ENCODE measurements at regions not wholly inside any gene's neighbourhood (a gene's known extent, or its start where the extent isn't known, plus 50 kb on each side); places are given as distances from the start of the nearest gene placed in this dataset.
A peak's percentile ranks its signal among the peaks of the same experiment; 100 is the strongest.
"Not testable (repeated sequence)": the region's sequence is repeated elsewhere in the genome, so short reads cannot be mapped to it uniquely, and the experiment has no call there.

DNA sequence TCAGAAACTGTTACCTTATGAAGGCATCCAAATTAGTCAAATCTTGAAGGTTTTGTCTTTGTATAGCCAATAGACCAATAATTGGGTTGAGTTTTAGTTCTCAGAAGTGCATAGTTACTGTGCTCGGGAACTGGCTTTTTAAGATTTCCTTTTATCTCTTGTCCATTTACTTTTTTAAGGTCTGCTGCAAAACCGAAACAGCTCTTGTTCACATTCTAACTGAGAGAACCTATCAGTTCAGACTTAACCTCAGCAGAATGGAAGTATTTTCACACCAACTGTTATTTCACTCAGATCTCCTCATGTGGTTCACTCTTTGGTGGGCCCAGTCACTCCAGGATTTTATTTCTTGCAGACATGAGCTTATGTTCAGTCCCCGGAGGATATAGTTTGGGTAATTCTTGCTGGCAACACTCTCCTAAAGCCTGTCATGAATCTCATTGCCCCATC, 55.5 kb downstream of the TPBG start:
- DNase-seq = no peak

DNA sequence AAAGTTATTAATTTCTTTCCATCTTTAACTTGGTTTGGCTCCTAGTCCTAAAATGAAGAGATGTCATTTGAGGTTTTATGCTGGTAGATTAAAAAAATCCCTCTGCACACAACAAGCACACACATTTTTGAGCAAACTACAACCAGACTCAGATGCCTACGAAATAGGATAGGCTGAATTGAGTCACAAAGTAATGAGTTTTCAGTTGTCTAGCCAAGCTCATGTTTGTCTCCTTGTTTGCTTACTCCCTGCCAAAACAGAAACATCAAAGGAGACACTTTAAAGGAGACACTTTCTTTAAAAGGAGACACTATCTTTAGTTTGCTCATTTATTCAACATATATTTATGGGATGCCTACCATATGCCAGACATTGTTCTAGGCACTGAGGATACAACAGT, 56.2 kb downstream of the TPBG start:
- no peak for DNase-seq

DNA sequence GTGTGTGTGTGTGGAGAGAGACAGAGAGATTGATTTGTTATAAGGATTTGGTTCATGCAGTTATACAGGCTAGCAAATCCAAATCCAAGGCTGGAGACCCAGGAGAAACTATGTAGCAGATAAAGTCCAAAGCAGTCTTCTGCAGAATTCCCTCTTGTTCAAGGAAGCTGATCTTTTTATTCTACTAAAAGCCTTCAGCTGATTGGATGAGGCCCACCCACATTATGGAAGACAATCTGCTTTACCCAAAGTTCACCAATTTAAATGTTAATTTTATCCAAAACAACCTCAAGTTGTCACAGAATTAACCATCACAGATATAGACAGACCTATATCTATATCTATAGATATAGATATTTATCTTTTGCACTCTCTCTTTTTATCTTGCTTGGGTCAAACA, 67.0 kb downstream of the TPBG start:
- no peak for DNase-seq

DNA sequence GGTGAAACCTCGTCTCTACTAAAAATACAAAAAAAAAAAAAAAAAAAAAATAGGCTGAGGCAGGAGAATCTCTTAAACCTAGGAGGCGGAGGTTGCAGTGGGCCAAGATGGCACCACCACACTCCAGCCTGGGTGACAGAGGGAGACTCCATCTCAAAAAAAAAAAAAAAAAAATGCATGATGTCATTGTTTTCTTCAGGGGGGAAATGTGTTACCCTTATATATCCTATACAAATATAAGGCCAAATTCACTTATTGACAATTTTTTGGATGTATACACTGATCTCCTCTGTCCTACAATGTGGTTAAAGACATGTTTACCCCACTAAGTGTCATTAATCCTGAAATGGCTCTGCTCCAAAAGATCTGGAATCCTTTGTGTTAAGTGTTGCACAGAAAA, 73.1 kb downstream of the TPBG start:
- DNase-seq = no peak

DNA sequence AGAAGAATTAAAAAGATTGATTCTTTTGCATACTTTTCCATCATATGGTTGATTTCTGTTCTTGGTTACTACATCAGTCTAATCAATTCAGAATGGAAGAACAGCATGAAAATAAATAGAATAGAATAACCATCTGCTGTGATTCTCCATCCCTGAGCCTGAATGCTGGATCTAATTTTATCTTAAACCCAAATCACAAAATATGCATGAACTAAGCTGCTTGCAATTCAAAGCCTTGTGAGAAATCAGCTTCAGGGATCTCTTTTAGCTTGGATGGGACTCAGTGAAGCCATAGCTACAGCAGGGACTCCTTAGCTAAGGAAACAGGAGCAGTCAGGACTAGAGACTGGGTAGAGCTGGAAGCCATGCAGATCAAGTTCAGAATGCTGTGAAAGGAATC, 74.1 kb downstream of the TPBG start:
- no peak for DNase-seq

DNA sequence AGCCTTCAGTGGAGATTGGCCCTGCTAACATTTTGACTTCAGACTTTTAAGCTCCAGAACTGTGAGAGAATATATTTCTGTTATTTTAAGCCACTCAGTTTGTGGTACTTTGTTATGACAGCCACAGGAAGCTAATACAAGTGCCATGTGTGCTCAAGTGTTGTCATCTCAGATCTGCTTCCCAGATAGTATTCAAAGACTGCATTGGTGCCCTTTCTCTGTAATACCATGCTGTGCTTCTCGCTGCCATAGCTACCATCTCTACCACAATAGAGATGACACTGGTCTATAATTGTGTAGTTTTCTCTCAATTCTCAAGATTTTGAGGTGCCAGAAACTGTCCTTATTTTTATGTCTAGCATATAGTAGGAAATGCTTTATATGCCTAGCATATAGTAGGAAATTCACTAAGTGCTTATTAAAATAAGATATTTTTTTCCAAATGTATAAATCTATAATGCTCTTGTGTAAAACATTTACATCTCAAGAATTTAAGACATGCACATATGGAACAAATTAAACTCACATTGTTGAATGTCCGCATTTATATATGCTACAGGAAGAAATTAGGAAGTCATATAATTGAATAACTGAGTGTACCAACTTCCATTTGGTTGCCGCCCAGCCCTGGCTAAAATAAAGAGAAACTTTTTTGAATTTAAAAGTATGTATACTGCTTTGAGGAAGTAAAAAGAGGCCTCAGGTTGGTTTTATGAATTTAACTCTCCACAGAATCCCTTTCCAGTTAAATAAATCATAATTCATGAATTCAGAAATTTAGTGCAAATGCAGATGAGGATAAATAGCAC, 77.6 kb downstream of the TPBG start:
- DNase-seq = peak in 1 of 5 experiments; percentile 33

DNA sequence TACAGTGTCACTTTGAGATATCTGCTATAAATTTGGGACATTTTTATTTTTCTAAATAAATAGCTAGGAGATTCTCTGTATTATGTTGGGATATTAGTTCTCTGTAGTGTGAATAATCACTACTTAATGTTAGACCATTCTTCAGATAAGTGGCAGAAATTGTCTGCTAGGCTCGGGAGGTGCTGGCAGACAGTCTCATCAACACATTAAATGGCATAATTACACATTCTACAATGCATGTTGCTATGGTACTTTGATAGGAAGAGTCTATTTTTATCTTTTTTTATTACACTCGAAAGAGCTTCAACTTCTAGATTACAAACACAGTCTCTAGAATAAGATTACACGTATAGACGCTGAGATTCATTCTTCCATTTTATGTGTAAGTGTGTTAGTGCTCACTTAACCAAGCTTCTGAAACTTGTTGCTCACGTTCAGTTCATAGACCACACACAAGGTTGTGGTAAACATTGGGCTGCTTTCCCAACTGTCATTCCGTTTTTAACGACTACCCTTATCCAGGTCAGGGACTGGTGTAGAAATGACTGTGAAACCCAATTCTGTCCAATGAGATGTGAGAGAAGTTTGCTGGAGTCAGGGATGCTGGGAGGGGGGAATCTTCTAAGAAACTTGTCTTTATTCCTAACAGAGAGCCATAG, 78.6 kb downstream of the TPBG start:
- no peak for DNase-seq

DNA sequence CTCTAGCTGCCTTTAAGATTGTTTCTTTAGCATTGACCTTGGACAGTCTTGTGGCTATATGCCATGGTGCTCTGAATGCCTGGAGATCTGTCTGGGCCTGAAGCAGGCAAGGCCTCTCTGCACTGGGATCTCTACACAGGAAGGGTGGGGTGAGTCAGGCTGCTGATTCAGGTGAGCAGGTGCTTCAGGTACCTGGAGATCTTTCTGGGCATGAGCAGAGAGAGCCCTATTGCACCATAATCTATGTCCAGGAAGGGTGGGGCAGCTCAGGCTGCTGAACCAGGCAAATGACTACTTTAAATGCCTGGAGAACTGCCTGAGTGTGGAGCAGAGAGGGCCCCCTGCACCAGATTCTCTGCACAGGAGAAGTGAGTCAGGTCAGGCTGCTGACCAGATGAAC, 94.5 kb downstream of the TPBG start:
- no peak for DNase-seq

DNA sequence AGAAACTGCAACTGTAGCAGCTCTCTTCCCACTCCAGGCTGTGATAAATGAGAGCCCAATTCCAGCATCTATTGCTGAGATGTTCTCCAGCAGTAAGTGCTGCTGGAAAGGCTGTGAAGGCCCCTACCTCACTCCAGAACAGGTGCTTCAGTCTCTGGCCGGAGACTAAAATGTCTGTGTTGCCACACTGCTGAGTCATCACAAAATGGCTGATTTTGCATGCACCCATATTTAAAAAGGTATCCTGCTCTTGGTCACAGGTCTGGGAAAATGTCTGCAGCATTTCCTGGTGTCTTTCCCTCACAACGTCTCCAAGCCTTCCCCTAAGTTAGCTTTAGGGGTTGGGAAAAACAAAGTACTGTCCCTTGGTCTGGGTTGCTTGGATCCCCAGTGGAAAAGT, 95.1 kb downstream of the TPBG start:
- DNase-seq = no peak

DNA sequence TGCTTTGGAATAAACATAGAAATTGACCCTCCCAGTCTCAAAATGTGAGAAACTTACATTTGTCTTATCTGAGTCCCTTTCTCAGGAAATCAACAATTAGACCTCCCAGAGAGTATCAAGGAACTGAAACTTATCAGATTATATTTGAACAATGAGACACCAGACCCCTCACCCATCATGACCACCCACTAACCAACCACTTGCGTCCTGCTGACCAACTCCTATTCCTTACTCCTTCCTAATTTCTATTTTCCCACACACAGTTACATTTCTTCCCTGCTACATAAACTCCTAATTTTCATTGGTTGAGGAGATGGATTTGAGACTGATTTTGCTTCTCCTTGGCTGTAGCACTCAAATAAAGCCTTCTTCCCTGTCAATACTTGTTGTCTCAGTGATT, 97.9 kb downstream of the TPBG start:
- no peak for DNase-seq

DNA sequence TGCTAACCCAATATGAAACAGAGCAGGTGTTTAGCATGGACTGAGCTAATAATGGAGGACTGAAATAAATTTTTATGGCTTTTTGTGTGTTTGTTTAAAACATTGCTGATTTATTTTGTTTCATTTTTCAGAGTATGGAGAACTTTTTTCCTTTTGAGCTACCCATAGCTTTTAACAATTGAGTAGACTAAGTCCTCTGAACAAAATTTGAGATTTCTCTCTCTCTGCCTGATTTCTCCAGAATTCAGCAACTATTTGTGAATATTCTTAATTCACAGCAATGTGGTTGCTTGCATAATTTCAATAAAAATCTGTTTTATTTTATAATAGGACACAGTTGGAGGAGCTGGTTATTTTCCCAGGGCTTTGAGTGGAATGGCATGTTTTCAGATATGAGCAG, 103.7 kb downstream of the TPBG start:
- DNase-seq = no peak

DNA sequence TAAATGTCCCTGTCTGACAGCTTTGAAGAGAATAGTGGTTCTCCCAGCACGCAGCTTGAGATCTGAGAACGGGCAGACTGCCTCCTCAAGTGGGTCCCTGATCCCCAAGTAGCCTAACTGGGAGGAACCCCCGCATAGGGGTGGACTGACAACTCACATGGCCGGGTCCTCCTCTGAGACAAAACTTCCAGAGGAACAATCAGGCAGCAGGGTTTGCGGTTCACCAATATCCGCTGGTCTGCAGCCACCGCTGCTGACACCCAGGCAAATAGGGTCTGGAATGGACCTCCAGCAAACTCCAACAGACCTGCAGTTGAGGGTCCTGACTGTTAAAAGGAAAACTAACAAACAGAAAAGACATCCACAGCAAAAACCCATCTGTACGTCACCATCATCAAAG, 106.5 kb downstream of the TPBG start:
- DNase-seq = not testable (repeated sequence)

DNA sequence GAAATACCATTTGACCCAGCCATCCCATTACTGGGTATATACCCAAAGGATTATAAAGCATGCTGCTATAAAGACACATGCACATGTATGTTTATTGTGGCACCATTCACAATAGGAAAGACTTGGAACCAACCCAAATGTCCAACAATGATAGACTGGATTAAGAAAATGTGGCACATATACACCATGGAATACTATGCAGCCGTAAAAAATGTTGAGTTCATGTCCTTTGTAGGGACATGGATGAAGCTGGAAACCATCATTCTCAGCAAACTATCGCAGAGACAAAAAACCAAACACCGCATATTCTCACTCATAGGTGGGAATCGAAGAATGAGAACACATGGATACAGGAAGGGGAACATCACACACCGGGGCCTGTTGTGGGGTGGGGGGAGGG, 111.5 kb downstream of the TPBG start:
- DNase-seq = not testable (repeated sequence)

DNA sequence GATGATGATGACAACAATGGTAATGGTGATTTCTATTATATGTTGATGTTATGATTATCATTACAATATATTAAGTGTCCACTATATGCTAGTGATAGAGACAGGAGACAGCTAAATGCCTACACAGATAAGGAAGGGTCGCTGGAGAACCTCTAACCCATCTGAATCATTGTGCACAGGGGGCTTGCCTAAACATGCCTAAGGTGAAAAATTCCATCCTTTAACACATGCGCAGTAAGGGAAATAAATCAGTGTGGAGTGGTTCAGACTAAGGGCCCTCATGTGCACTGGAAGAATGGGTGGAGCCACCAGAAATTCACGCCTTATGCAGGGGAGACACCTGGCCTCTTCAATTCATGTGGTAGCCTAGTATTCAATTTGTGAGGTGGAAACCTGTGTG, 120.4 kb downstream of the TPBG start:
- no peak for DNase-seq

DNA sequence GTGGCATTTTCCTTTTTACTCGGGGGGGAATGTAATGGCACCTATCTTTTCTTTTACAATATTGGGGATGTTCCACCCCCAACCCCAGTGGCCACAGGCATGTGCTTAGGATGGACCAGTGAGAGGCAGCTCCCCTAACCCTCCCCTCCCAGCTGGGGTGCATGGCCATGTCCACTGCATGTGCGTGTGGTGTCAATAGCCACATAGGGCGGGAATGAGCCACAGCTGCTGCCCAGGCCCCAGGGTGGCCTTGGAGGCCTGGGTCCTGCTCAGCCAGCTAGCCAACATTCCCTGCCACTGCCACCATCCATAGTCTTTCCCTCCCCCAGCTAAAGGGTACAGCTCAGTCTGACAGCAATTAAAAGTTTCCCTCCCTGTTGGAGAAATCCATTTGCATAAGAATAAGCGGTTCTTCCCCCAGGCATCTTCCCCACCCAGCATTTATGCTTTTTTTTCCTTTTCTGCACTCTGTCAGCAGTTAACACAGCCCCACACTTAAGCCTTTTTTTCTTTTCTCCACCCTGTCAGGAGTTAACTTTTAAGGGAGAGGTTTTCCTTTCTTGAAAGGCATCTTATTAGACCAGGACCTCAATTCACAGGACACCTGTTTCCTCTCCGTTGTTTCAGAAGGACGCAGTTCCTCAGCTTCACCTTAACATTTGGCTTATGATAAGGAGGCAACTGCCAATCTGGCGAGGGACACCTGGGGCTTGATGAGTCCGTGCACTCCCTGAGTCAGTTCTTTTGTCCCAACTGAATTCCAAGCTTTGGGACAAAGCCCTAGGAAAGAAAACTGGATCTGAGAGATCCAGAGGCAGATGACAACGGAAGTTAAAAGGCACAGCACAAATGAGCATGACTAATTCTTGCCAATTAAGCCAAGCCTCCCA, 121.4 kb downstream of the TPBG start:
- no peak for DNase-seq

DNA sequence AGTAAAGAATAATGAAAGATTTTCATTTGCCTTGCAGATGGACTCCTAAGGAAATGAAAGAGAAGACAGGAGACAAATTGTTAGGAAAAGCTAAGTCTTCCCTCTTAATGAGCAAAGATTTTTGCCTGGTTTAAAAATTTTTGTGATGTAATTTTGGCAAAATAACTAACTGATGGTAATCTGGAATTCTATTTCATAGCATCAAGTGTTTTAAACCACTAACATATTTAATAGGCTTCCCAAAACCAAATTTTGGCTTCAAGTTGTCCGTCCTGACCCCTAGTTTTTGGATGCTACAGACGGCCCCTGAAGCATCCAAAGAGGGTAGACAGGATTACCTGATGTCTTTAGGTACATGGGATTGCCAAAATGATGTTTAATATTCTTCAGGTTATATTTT, 124.3 kb downstream of the TPBG start:
- no peak for DNase-seq

DNA sequence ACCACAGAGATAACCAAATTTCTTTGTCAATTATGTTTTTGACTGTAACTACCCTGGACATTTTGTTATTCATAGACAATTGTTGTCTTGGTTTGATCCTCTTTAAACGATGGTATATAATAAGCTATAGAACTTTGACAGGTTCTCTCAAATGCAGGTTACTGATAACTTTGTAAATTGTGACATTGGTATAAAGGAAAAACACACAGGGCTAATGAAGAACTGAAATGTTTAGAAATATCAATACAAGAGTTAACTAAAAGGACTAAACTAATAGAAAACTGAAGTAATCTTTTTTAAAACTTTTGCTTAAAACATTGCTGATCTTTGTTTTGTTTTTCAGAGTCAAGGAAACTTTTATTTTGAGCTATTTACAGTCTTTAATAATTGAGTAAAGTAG, 124.8 kb downstream of the TPBG start:
- no peak for DNase-seq

DNA sequence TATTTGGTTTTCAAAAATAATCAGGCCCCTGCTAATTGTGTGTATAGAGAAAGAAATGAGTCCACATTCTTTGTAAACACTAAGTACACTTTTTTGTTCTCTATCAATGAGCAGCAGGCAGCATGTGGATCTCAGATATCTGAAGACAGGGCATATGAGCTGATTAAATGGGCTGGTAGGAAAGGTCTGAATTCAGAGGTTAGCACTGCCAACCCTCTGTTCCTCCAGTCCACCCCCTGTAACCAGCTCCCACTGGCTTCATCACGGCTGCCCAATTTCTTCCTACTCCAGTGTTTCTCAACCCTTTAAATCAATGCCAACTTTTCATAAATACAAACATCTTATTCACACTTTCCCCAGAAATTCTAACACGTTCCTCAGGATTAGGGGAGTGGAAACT, 128.5 kb downstream of the TPBG start:
- no peak for DNase-seq

DNA sequence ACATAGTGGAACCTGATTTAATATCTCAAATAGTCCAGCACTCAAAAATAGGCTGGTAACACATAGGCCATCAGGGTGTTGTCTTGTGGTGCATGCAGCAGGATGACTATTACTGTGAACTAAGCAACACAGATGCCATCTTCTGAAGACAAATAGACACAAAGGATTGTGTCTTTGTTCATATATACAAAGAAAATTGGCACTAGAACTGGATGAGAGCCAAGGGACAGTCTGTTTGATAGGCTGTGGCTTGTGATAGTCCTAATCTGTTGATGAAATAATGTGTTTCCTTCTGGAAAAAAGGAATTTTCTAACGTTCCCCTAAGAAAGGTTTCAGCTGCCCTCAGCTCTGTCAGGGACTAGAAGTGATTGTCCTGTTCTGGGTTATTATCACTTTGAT, 129.8 kb downstream of the TPBG start:
- DNase-seq = no peak

DNA sequence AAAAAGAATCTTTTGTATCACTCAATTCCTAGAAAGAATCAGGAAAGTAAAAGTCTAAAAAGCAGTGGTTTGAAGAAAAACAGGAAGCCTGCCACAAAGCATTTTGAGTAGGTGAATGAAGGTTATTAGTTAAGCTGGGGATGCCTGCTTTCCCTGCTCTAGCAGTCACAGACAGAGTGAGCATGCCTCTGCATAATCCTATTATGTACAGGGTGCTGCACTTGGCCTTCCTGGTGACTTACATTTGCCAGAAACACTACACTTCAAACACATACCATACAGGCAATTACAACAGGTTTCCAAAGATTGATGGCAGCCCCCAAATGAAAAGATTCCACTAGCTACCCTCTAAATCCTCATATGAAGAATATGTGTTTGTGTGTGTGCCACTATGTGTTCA, 130.8 kb downstream of the TPBG start:
- no peak for DNase-seq

DNA sequence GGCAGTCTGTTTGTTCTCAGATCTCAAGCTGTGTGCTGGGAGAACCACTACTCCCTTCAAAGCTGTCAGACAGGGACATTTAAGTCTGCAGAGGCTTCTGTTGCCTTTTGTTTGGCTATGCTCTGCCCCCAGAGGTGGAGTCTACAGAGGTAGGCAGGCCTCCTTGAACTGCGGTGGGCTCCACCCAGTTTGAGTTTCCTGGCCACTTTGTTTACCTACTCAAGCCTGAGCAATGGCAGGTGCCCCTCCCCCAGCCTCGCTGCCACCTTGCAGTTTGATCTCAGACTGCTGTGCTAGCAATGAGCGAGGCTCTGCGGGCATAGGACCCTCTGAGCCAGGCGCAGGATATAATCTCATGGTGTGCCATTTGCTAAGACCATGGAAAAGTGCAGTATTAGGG, 138.3 kb downstream of the TPBG start:
- DNase-seq = not testable (repeated sequence)

DNA sequence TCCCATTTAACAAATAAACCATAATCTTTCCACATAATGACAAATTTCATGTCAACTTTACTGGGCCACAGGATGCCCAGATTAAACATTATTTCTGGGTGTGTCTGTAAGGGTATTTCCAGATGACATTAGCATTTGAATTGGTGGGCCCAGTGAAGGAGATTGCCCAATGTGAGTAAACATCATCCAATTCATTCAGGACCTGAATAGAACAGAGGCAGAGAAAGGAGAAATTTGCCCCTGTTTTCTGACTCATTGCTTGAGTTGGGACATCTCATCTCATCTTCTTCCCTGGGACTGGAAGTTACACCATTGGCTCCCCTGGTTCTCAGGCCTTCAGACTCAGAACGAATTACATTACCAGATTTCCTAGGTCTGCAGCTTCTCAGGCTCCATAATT, 142.9 kb downstream of the TPBG start:
- DNase-seq = no peak

DNA sequence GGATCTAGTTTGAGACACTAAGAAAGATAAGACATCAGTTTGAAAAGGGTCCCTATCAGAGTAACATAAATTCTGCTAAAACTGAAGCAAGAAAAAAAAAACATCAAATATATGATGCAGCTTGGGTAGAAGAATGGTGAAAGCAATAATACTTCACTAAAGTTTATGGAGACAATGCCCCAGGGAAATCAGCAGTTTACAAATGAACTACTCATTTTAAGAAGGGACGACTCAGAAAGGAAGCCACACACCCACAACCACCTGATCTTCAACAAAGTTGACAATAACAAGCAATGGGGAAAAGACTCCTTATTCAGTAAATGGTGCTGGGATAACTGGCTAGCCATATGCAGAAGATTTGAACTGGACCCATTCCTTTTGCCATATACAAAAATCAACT, 143.5 kb downstream of the TPBG start:
- peak in 1 of 5 experiments; percentile 24 for DNase-seq

DNA sequence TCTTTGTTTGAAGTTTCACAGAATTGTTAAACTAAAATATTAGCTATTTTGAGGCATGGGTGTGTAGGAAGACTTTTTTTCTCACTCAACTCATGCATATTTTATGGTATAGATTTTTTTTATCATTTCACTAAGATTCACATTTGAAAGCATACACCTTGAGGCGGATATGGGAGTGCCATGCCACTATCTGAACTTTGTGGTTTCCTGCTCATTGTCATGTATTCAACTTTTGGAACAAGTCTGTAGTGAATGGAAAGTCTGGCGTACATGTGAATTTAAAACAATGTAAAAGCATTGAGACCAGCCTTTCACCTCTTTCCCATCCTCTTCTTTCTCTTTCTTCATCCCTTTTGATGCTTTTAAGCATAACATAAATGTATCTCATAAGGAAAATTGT, 147.9 kb downstream of the TPBG start:
- peak in 1 of 5 experiments; percentile 7 for DNase-seq

All from T-helper 2 cell (primary cell).